VCaP (cell line): ENCODE measurements at regions not wholly inside any gene's neighbourhood (a gene's known extent, or its start where the extent isn't known, plus 50 kb on each side); places are given as distances from the start of the nearest gene placed in this dataset.

Source experiments
- H3K27ac ChIP-seq: fragments of 450-650 bp; 2 replicates; pipeline ENCODE4 v1.5.1; 2017
- CTCF ChIP-seq: fragments of 450-650 bp; conservative IDR thresholded peaks from 2 replicates; pipeline ENCODE4 v1.5.1; 2017; ENCODE audit warnings: mild to moderate bottlenecking, moderate library complexity

DNA sequence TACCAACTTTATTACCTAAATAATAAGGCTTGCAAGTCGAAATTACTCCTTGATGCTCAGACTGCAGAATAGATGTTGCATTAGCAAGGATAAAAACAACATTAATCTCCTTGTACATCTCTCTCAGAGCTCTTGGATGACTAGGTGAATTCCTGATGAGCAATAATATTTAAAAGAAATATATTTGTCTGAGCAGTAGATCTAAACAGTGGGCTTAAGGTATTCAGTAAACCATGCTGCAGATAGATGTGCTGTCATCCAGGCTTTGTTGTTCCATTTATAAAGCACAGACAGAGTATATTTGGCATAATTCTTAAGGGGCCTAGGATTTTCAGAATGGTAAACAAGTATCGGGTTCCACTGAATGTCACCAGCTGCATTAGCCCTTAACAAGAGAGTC, 257.1 kb downstream of the TUSC7 start:
- TF ChIP-seq CTCF: no peak
- H3K27ac ChIP-seq: no peak overlapping the region

DNA sequence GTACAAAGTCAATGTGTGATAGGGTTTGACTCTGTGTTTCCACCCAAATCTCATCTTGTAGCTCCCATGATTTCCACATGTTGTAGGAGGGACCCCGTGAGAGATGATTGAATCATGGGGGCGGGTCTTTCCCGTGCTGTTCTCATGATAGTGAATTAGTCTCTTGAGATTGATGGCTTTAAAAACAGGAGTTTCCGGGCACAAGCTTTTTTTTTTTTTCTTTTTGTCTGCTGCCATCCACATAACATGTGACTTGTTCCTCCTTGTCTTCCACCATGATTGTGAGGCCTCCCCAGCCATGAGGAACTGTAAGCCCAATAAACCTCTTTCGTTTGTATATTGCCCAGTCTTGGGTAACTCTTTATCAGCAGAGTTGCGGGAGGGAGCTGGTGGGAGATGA, 259.6 kb downstream of the TUSC7 start:
- TF ChIP-seq CTCF: no peak
- no peak overlapping the region for H3K27ac ChIP-seq

GRCh38 chr3:116969646-116970045, 260.1 kb downstream of the TUSC7 start:
- no peak for TF ChIP-seq CTCF
- no peak overlapping the region for H3K27ac ChIP-seq

- no peak for TF ChIP-seq CTCF
- no peak overlapping the region for H3K27ac ChIP-seq
Measured at GRCh38 chr3:116971531-116971930, 262.0 kb downstream of the TUSC7 start.

DNA sequence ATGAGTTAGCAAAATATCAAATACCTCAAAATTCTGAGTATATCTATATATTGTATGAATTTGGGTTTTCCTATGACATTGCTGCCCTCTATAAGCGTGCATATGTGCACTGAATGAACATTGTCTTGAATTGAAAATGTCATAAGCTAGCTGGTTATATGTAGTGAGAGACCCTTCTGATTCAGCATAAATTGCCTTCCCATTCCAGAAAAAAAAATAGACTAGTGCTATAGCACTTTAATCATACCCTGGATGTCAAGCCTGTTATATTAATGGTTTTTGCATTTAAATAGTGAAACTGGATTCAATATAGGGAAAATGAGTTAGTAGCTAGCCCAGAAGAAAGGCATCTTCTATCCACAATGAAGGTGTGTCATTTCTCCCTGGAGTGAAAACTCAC, 265.1 kb downstream of the TUSC7 start:
- H3K27ac ChIP-seq: no peak overlapping the region
- TF ChIP-seq CTCF: no peak

DNA sequence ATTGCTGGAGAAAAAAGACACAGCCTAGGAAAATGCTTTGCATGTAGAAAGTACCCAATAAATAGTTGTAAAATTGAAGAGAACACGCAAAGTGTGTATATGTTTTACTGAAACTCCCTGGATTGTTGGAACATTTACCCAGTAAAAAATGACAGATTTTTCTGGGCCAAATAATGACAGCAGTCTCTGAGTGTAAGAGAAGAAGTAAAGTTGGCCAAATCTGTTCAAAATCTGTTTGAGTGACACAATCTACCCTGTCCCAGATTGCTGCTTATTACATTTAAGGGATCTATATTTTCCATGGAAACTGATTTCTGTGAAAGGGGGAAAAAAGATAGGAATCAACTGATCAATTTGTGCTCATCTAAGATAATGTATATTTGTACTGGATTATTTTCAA, 267.9 kb downstream of the TUSC7 start:
- no peak overlapping the region for H3K27ac ChIP-seq
- TF ChIP-seq CTCF: no peak

DNA sequence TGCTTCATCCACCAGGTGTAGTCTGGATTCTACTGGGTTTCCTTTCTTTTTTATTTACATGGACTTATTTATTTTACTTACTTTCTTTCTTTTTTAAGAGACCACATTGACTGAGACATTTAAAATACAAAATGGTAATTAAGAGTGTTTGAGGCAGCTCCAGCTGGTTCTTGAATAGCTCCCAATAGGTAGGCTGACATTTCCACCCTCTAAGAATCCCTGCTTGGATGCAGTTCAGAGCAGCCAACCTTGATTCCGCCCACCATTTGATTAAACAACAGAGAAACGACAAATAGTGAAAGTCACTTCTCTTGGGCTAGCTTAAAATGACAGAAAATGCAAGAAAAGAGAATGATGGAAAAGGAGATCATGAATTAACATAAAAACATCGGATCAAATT, 270.5 kb downstream of the TUSC7 start:
- H3K27ac ChIP-seq: no peak overlapping the region
- TF ChIP-seq CTCF: no peak

GRCh38 chr3:116981089-116981488, 271.5 kb downstream of the TUSC7 start:
- no peak overlapping the region for H3K27ac ChIP-seq
- no peak for TF ChIP-seq CTCF
